ENCODE measurements at regions not wholly inside any gene's neighbourhood (a gene's known extent, or its start where the extent isn't known, plus 50 kb on each side); places are given as distances from the start of the nearest gene placed in this dataset.
"Not testable (repeated sequence)": the region's sequence is repeated elsewhere in the genome, so short reads cannot be mapped to it uniquely, and the experiment has no call there.

DNA sequence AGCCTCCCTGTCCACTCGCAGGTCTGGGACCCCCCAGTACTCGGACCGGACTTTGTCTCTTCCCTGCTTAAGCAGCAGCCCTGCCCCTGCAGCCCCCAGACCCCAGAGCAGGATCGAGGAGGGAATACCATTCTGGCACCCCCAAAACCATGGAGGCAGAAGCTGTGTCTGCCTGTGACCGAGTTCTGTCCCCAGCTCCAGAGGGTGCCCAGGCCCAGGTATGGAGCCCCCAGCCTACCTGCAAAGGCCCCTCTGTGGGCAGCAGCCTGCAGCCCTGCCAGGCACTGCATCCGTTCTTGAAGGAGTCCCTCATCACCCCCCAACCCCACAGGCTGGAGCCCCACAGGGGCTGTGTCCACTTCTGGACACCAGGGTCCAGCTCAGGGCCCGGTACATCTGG is 163.8 kb downstream of the BRD1 start:
- DNase-seq (no peak), ATAC-seq (no peak)
- no peaks in the 10 kb centered on the region for H3K36me3 Mint-ChIP-seq (ENCODE audit: insufficient read depth)
- H3K4me1 Mint-ChIP-seq (ENCODE audit: low read depth): peaks cover 16% of the 10 kb centered on the region
- peaks cover 2% of the 10 kb centered on the region for H3K27me3 Mint-ChIP-seq (ENCODE audit: low read depth)
- H3K9me3 Mint-ChIP-seq: no peaks in the 10 kb centered on the region
- no peak overlapping the region for H3K4me3 Mint-ChIP-seq

DNA sequence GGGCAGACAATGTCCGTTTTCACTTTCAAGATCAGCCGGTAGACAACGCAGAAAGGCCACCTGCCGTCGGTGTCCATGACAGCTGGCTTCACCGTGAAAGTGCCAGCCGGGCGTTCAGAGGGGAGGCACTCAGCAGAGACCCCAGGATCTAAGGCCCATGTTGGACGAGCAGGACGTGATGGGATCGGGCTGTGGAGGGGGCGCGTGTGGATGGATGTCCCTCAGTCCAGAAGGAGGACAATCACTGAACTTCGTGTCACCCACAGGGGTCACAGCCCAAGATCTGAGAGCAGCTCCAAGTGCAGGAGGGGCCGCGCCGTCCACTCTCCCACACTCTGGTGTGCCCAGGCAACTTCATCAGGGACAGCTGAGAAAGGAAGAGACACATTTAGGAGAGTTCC is 164.4 kb downstream of the BRD1 start:
- Mint-ChIP-seq H3K9me3 (no peaks in the 10 kb centered on the region), H3K4me3 (no peak overlapping the region), H3K27me3 (ENCODE audit: low read depth) (peaks cover 2% of the 10 kb centered on the region), H3K4me1 (ENCODE audit: low read depth) (peaks cover 16% of the 10 kb centered on the region), H3K36me3 (ENCODE audit: insufficient read depth) (no peaks in the 10 kb centered on the region)
- DNase-seq (peak; percentile 3), ATAC-seq (no peak)

DNA sequence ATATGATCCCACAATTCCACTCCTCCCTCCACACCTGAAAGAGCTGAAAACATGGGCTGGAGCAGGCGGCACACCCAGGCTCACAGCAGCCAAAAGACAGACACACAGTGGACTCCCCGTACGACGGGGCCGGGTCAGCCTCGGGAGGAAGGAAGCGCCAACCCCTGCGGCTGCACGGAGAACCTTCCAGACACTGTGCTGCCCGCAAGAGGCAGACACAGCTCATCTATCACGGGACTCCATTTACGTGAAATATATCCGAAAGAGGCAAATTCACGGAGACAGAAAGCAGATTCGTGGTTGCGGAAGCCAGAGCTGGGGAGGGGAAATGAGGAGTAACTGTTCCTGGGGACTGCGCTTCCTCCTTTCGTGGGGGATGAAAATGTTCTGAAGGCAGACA is 165.0 kb downstream of the BRD1 start:
- Mint-ChIP-seq H3K9me3 (no peaks in the 10 kb centered on the region), H3K4me1 (ENCODE audit: low read depth) (peaks cover 16% of the 10 kb centered on the region), H3K4me3 (no peak overlapping the region), H3K36me3 (ENCODE audit: insufficient read depth) (no peaks in the 10 kb centered on the region), H3K27me3 (ENCODE audit: low read depth) (peaks cover 2% of the 10 kb centered on the region)
- no peak for ATAC-seq
- no peak for DNase-seq

DNA sequence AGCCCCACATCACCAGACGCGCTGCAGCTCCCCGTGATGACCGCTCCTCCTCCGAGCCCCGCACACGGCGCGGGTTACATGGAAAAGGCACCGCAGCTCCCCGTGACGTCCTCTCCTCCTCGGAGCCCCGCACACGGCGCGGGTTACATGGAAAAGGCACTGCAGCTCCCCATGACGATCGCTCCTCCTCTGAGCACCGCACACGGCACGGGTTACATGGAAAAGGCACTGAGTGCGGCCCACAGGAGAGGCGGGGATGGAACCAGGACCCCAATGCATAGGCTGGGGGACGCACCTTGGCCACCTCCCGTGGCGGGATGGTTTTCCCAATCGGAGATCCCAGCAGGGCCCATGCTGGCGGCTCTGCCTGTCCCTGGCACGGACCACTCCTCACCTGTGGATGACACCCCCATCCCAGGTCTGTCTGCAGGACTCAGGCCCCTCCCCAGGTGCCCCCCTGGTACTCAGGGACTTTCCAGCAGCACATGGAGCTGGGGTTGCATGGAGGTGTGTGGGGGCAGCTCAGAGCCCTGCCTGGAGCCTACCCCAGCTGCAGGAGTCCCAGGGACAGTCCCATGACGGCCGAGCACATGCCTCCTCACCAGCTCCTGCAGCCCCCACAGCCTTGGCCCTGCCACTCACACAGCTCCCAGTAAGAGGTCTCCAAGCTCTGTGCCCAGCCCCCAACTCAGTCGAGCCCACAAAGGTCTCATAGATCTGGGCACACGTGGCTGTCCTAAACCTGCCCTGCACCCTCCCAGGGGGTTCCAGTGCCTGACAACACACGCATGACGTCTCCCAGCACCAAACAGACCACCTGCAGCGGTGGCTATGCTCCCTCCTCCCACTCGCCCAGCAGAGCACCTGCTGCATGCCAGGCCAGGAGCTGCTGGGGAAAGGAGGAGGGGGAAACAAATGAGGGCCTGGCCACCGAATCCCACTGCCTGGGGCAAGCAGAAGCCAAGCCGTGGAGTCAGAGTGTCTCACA is 166.6 kb downstream of the BRD1 start:
- Mint-ChIP-seq H3K4me3 (no peak overlapping the region), H3K9me3 (no peaks in the 10 kb centered on the region), H3K36me3 (ENCODE audit: insufficient read depth) (peaks cover 4% of the 10 kb centered on the region), H3K27me3 (ENCODE audit: low read depth) (no peaks in the 10 kb centered on the region), H3K4me1 (ENCODE audit: low read depth) (peaks cover 15% of the 10 kb centered on the region)
- DNase-seq: peak; percentile 4
- no peak for ATAC-seq

DNA sequence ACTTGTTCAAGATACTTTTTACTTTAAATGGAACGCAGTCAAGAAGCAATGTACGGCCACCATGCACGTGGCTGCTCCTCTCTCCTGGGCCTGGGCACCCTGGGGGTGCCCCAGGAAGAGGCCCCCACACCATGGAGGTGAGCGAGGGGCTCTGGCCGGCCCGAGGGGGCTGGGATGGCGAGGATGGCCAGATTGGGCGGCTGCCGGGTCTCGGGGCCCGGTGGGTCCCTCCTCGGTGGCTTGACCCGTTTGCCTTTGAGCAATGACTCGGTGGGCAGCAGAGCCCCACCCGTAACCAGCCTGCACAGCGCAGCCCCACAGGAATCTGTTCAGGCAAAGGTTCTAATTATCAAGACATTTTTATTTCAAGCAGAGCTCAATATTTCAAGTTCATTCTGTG is 167.4 kb downstream of the BRD1 start:
- peaks cover 9% of the 10 kb centered on the region for H3K36me3 Mint-ChIP-seq (ENCODE audit: insufficient read depth)
- DNase-seq: peak; percentile 1

DNA sequence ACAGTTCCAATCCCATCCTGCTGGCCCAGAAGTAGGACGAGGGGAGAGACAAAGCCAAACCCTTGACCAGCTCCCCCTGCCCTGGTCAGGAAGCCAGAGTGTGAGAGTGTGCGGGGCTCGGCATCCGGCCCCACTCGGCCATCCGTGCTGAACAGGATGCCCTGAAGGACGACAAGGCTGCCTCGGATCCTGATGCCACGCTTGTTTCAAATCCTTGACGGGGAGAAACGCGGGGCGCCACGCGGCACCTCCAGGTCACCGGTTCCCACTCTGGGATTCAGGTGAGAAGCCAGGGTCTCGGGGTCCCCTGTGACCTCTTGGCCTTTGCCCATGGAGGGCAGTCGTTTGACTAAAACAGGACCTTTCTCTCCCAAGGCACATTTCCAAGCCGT is 167.8 kb downstream of the BRD1 start:
- H3K4me1 Mint-ChIP-seq (ENCODE audit: low read depth): peaks cover 24% of the 10 kb centered on the region
- DNase-seq: no peak
- H3K4me3 Mint-ChIP-seq: no peak overlapping the region
- no peaks in the 10 kb centered on the region for H3K27me3 Mint-ChIP-seq (ENCODE audit: low read depth)
- no peaks in the 10 kb centered on the region for H3K9me3 Mint-ChIP-seq
- H3K36me3 Mint-ChIP-seq (ENCODE audit: insufficient read depth): peaks cover 10% of the 10 kb centered on the region
- no peak for ATAC-seq

More for the DNA sequence above, 167.4 kb downstream of the BRD1 start:
- H3K27me3 Mint-ChIP-seq (ENCODE audit: low read depth): no peaks in the 10 kb centered on the region
- H3K9me3 Mint-ChIP-seq: no peaks in the 10 kb centered on the region
- H3K4me3 Mint-ChIP-seq: no peak overlapping the region
- no peak for ATAC-seq
- H3K4me1 Mint-ChIP-seq (ENCODE audit: low read depth): peaks cover 20% of the 10 kb centered on the region

DNA sequence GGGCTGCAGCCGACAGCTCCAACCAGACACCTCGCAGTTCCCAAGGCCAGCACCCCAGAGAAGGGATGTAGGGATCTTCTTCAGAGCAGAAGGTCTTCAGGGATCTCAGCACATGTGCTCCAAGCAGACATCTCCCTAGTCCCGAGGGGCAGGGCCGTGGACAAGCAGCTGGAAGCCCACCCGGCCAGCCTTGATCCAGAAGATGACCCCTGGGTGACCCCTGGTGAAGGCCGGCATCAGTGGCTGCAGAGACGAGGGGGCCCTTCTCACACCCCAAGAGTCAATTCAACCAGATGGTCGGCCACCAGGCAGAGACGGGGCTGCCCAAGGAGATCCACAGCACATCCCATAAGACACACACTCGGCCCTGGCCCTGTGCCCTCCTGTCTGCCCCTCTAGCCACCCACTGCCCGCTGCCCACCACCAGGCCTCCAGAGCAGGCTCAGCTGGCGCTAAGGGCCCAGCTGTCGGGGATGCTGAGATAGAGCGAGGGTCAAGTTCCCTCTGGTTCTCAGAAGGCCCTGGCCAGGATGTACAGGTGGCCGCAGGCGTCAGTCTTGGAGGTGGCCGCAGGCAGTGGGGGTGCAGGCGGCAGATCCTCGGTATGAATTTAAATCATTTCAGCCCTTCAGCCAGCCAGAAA is 168.3 kb downstream of the BRD1 start:
- Mint-ChIP-seq H3K9me3 (no peaks in the 10 kb centered on the region), H3K36me3 (ENCODE audit: insufficient read depth) (peaks cover 14% of the 10 kb centered on the region), H3K4me1 (ENCODE audit: low read depth) (peaks cover 28% of the 10 kb centered on the region), H3K4me3 (no peak overlapping the region), H3K27me3 (ENCODE audit: low read depth) (no peaks in the 10 kb centered on the region)
- DNase-seq (peak; percentile 2), ATAC-seq (no peak)

DNA sequence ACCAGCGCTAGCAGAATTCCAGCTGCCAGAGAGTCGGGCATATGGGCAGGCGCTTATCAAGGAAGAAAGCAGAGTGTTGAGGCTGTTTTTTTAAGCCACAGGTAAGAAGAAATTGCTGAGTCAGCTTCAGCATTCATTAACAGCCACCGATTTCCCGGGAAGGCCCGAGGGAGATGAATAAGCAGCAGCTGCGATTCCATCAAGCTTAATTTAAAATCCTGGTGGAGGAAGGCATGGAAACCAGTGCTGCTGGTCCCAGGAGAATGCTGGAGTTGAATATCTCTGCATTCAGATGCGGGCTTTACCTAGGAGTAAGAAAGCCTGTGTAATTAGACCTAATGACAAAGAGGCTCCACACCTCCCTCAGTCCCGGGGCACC is 168.8 kb downstream of the BRD1 start:
- Mint-ChIP-seq H3K9me3 (no peaks in the 10 kb centered on the region), H3K4me1 (ENCODE audit: low read depth) (peaks cover 28% of the 10 kb centered on the region), H3K36me3 (ENCODE audit: insufficient read depth) (peaks cover 14% of the 10 kb centered on the region), H3K4me3 (peak overlapping the region; percentile 46), H3K27me3 (ENCODE audit: low read depth) (no peaks in the 10 kb centered on the region)
- DNase-seq: no peak
- no peak for ATAC-seq

DNA sequence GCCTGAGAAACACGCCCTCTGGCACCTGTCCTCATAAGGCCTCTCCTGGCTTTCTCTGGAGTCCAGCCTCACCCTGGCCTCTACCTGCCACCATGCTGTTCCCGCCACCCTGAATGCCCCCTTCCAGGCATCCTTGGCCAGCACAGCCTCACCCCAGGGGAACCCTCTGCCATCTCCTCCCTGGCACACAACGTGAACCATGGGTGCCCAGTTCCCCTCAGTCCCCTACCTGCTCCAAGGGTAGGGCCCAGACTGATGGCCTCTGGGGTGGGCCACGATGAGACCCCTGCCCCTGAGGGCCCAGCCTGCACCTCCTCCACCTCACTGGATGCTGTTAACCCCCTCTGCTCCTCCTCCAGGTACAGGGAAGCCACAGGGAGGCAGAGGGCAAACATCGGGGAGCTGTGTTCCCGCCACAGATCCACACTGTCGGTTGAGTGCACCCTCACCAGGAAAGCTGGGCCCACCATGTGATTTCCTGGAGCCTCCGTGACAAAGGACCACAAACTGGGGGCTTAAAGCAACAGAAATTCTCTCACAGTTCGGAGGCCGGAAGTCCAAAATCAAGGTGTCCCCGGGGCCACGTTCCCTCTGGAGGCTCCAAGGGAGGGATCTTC is 169.6 kb downstream of the BRD1 start:
- Mint-ChIP-seq H3K4me1 (ENCODE audit: low read depth) (peaks cover 28% of the 10 kb centered on the region), H3K4me3 (peak overlapping the region; percentile 98), H3K9me3 (no peaks in the 10 kb centered on the region), H3K36me3 (ENCODE audit: insufficient read depth) (peaks cover 16% of the 10 kb centered on the region), H3K27me3 (ENCODE audit: low read depth) (no peaks in the 10 kb centered on the region)
- ATAC-seq: no peak
- DNase-seq: no peak

DNA sequence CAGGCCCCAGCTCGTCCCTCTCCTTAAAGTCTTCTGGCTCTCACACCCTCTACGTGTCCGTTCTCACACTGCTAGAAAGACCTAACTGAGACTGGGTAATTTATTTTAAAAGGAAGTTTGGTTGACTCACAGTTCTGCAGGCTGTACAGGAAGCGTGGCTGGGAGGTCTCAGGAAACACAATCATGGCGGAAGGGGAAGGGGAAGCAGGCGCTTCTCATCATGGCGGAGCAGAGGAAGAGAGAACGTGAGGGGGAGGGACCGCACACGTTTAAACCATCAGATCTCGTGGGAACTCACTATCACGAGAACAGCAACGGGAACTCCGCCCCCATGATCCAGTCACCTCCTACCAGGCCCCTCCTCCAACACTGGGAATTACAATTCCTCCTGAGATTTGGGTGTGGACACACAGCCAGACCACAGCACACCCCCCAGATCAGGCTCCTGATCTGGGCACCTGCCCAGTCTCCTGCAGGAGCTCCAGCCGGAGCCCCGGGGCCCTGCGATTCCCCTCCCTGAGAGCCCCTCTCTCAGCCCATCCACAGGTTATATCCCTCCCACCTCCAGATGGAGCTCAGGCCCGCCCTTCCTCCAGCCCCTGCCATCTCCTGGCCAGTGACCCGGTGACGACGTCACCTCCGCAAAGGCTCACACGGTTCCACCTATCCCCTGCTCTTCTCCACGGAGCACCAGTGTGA is 170.2 kb downstream of the BRD1 start:
- DNase-seq: peak; percentile 71
- no peaks in the 10 kb centered on the region for H3K9me3 Mint-ChIP-seq
- H3K4me1 Mint-ChIP-seq (ENCODE audit: low read depth): peaks cover 28% of the 10 kb centered on the region
- peaks cover 16% of the 10 kb centered on the region for H3K36me3 Mint-ChIP-seq (ENCODE audit: insufficient read depth)
- H3K4me3 Mint-ChIP-seq: peak overlapping the region; percentile 98
- no peaks in the 10 kb centered on the region for H3K27me3 Mint-ChIP-seq (ENCODE audit: low read depth)
- ATAC-seq: peak; percentile 89 to 92

DNA sequence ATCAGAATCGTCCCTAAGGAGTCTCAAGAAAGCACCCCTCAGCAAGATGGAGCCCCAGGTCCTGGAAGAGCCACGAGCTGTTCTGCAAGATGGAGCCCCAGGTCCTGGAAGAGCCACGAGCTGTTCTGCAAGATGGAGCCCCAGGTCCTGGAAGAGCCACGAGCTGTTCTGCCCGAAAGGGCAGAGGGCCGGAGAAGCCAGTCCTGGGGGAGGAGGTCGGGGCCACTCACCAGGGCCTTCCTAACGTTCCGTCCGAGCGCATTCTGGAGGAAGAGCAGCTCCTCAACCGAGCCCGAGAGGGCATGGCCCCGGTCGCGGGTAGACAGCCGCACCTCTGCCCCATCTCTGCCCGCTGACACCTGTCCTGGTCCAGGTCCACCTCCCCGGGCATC is 170.8 kb downstream of the BRD1 start:
- Mint-ChIP-seq H3K36me3 (ENCODE audit: insufficient read depth) (peaks cover 17% of the 10 kb centered on the region), H3K4me3 (peak overlapping the region; percentile 98), H3K4me1 (ENCODE audit: low read depth) (peaks cover 28% of the 10 kb centered on the region)
- DNase-seq: peak; percentile 30
- H3K27me3 Mint-ChIP-seq (ENCODE audit: low read depth); H3K9me3 Mint-ChIP-seq: not testable (repeated sequence)
- ATAC-seq: peak; percentile 74 to 80

DNA sequence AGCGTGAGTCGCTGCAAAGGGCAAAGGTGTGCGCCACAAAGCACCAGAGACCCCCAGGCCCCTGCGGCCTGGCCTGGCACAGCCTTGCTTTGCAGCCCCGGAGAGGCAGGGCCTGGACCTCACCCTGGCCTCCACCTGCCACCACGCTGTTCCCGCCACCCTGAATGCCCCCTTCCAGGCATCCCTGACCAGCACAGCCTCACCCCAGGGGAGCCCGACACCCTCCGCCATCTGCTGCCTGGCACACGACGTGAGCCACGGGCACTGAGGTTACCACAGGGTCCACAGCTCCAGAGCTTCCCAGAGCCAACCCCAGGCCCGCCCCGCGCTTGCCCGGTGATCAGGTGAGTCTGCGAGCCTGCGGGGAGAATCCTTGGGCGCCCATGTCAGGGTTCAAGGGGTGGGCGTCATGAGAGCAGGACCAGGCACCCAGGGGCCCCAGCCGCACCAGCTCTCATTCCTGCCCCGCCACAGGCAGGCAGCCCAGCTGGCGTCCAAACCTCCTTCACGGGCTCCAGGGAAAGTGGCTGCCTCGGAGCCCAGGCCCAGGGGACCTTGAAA is 171.3 kb downstream of the BRD1 start:
- Mint-ChIP-seq H3K9me3 (no peaks in the 10 kb centered on the region), H3K27me3 (ENCODE audit: low read depth) (no peaks in the 10 kb centered on the region), H3K36me3 (ENCODE audit: insufficient read depth) (peaks cover 18% of the 10 kb centered on the region), H3K4me3 (peak overlapping the region; percentile 98), H3K4me1 (ENCODE audit: low read depth) (peaks cover 28% of the 10 kb centered on the region)
- DNase-seq (no peak), ATAC-seq (no peak)

DNA sequence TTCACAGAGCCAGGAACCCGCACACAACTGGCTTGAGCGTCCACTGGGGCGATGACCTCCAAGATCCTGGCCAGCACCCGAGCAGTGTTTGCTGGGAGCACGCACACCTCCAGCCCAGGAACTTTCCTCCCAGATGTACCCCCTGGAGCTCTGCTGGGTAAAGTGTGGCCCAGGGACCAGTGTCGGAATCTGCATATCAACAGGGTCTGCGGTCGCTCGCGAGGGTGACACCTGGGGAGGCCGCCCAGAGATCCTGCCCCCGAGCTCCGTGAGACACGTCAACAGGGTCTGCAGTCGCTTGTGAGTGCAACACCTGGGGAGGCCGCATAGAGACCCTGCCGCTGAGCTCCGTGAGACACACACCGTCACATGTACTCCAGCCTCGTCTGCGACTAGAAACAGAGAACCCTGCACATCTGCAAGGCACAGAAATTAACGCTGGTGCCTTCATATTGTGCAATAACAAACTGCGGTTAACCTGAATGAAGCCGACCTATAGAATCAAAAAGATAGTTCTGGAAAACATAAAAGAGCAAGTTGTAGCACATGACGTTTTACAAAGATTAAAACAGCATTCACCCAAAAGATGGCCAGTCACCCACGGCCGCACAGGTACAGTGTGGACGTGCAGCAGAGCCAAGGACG is 172.4 kb downstream of the BRD1 start:
- Mint-ChIP-seq H3K4me3 (peak overlapping the region; percentile 98), H3K4me1 (ENCODE audit: low read depth) (peaks cover 28% of the 10 kb centered on the region), H3K9me3 (no peaks in the 10 kb centered on the region), H3K27me3 (ENCODE audit: low read depth) (no peaks in the 10 kb centered on the region), H3K36me3 (ENCODE audit: insufficient read depth) (peaks cover 18% of the 10 kb centered on the region)
- no peak for DNase-seq
- ATAC-seq: no peak
